GM12891 (cell line): ENCODE measurements at regions not wholly inside any gene's neighbourhood (a gene's known extent, or its start where the extent isn't known, plus 50 kb on each side); places are given as distances from the start of the nearest gene placed in this dataset.

Experiments used
- POLR2AphosphoS5 ChIP-seq: IDR thresholded peaks from 2 replicates; pipeline ENCODE4 v1.6.1; 2011; ENCODE audit warnings: low read depth, low read length, control low read depth
- TAF1 ChIP-seq: IDR thresholded peaks from 2 replicates; pipeline ENCODE4 v1.6.1; 2011; ENCODE audit warnings: low read depth, low read length, control low read depth

DNA sequence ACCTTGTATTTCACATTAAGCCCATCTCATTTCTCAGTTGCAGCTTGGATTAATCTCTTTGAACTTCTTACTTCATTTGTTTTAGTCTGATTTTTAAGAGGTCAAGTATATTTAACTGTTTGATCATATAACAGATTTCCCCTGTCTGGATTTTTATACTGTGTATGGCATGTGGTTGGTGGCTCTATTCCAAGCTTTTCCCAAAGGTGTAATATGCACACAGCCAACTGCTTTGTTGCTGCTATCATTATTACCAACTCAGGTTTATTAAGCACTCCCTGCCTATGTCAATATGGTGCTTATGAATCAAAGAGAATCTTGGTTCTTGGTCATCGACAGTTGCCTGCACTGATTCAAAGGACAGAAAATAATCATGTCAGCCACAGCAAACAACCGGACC, 92.6 kb downstream of the RAP2A start:
- TF ChIP-seq POLR2AphosphoS5 (no peak), TAF1 (no peak)
